AG09309 (cell line): ENCODE measurements at regions not wholly inside any gene's neighbourhood (a gene's known extent, or its start where the extent isn't known, plus 50 kb on each side); places are given as distances from the start of the nearest gene placed in this dataset.

Source experiments
- DNase-seq: peaks from one replicate; pipeline ENCODE4 v3.0.0-alpha.2; 2010; ENCODE audit warnings: low read depth
- H3K4me3 ChIP-seq: 2 replicates; pipeline ENCODE4 v1.5.1; 2011; ENCODE audit warnings: mild to moderate bottlenecking, low read depth, low read length, moderate library complexity; ENCODE audit not compliant: control insufficient read depth
- CTCF ChIP-seq: IDR thresholded peaks from 2 replicates; pipeline ENCODE4 v1.5.1; 2011; ENCODE audit warnings: mild to moderate bottlenecking, low read depth, low read length, inconsistent platforms; ENCODE audit not compliant: insufficient read depth, control insufficient read depth; ENCODE audit errors: missing control alignments

GRCh38 chr1:238177960-238178645 lies 287.4 kb upstream of the ZP4 start:
- no peak for DNase-seq

GRCh38 chr1:238177351-238177750 lies 286.6 kb upstream of the ZP4 start:
- H3K4me3 ChIP-seq = no peak overlapping the region
- DNase-seq = no peak
- no peak for TF ChIP-seq CTCF

More at GRCh38 chr1:238177960-238178645, 287.4 kb upstream of the ZP4 start:
- no peak for TF ChIP-seq CTCF
- H3K4me3 ChIP-seq = no peak overlapping the region

DNA sequence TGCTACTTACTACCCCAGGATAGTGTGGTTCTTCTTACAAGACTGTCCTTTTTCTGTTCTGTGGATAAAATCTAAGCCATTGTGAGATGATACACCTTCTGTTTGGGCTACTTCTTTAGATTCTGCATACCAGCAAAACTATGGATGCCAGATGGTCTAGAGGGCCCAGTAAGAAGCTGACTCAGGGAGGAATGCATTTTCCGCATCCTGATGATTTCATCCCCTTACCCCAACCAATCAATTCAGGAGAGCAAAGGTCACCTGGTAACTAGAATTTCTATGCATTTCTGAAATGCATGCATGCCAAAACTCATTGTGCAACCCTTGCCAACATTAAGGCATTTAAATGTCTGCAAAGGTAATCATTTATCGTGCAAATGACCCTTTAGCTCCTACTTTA lies 285.7 kb upstream of the ZP4 start:
- no peak for DNase-seq
- H3K4me3 ChIP-seq = no peak overlapping the region
- TF ChIP-seq CTCF = no peak

GRCh38 chr1:238171985-238172384 lies 281.3 kb upstream of the ZP4 start:
- no peak overlapping the region for H3K4me3 ChIP-seq
- DNase-seq = no peak
- no peak for TF ChIP-seq CTCF

GRCh38 chr1:238161955-238162354 lies 271.2 kb upstream of the ZP4 start:
- no peak for DNase-seq
- H3K4me3 ChIP-seq = no peak overlapping the region
- no peak for TF ChIP-seq CTCF

DNA sequence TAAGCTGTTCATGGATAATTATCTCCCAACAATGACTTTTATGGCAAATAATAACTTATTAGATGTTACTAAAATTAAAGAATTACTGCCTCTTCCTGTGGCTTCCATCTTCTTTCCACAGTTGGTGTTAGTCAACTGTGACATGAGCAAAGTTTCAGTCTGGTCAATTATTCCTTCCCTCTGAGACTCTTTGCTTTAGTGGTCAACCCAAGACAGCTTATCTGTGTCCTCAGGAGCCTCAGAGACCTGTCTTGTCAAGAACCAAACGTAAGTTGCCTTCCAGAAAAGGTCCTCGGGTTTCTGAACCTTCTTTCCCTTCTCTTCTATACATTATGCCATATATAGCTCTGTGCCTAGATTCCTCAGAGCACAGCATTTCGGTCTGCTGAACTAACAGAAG lies 263.2 kb upstream of the ZP4 start:
- H3K4me3 ChIP-seq = no peak overlapping the region
- no peak for DNase-seq
- no peak for TF ChIP-seq CTCF
